Ovary (tissue), 7 donors: ENCODE measurements at regions not wholly inside any gene's neighbourhood (a gene's known extent, or its start where the extent isn't known, plus 50 kb on each side); places are given as distances from the start of the nearest gene placed in this dataset.

Experiments
- DNase-seq, 5 donors: peaks; one replicate each; pipeline ENCODE4 v3.0.0-alpha.2; 2019 to 2020
- H3K27ac ChIP-seq, 2 donors: fragments of 200-600 bp; one replicate each; pipeline versions ENCODE4 v1.5.1 to v1.8.0; 2019 to 2022
- H3K27me3 ChIP-seq: fragments of 200-600 bp; one replicate; pipeline ENCODE4 v1.8.0; 2022
- H3K36me3 ChIP-seq: fragments of 200-600 bp; sonication (generic); one replicate; pipeline ENCODE4 v1.5.1; 2019
- H3K4me1 ChIP-seq: one replicate; pipeline ENCODE4 v1.8.1; 2013; ENCODE audit warnings: mild to moderate bottlenecking, moderate library complexity; ENCODE audit not compliant: insufficient read depth
- H3K4me3 ChIP-seq: fragments of 200-600 bp; sonication (generic); one replicate; pipeline ENCODE4 v1.5.1; 2017
- H3K9me3 ChIP-seq, 2 donors: fragments of 200-600 bp in 1 of 2; sonication (generic) in 1 of 2; one replicate each; pipeline versions ENCODE4 v1.5.1 to v1.8.1; 2013 to 2019; ENCODE audit warnings: mild to moderate bottlenecking in 1 of 2, moderate library complexity in 1 of 2
- CTCF ChIP-seq, 3 donors: fragments of 450-650 bp in 2 of 3; fragments of 200-600 bp in 1 of 3; IDR thresholded peaks; one replicate each; pipeline versions ENCODE4 v1.5.1 to v1.8.0; 2016 to 2022; ENCODE audit warnings: antibody characterized with exemption in 3 of 3, mild to moderate bottlenecking in 1 of 3
- EP300 ChIP-seq: sonication (generic); formaldehyde crosslinking; IDR thresholded peaks from one replicate; pipeline ENCODE4 v1.6.1; 2017; ENCODE audit warnings: antibody characterized with exemption
- POLR2A ChIP-seq: fragments of 450-650 bp; IDR thresholded peaks from one replicate; pipeline ENCODE4 v1.6.1; 2017; ENCODE audit warnings: antibody characterized with exemption, mild to moderate bottlenecking, moderate library complexity
- WGBS, 3 donors: extraction: QIAGEN DNeasy Blood & Tissue Kit in 1 of 3; methylation state at CpG; one replicate each; pipeline versions ENCODE4 v1.1.5 to v1.1.7; 2013 to 2017; 5-methylcytosine and 5-hydroxymethylcytosine counted together
- intact Hi-C, 4 donors: fragments of 100-400 bp; cut with DNase I; formaldehyde crosslinking; loops; one replicate each; pipeline versions ENCODE4 v1.11.0 to v1.15.1; 2022 to 2023
- donor health status: DM: no; HTN: no; CAD: no; lungs with moderate emphysema.
- donor health status: DM: no; HTN: no; CAD: no.
- donor health status: Bipolar disorder and iron deficiency.
- donor health status: DM: no; HTN: no; CAD: no.
- donor health status: DM: yes; HTN: yes; CAD: no.

GRCh38 chrX:95057341-95057740 lies 1383.3 kb downstream of the FAM133A start:
- DNase-seq, result no peak
- TF ChIP-seq EP300, result no peak
- TF ChIP-seq POLR2A, result no peak
- no peak for TF ChIP-seq CTCF (IDR thresholded peaks at IDR 0.05)
- H3K27ac ChIP-seq, result no peak overlapping the region
- no peaks in the 10 kb centered on the region for H3K27me3 ChIP-seq
- no peaks in the 10 kb centered on the region for H3K9me3 ChIP-seq
- WGBS, 3 donors, result 53 to 59% (median 53%) methylated on average over 2 of the region's 2 CpGs
- intact Hi-C loops, result no loop called here
- no peak overlapping the region for H3K4me3 ChIP-seq
- H3K4me1 ChIP-seq, result no peaks in the 10 kb centered on the region
- H3K36me3 ChIP-seq, result no peaks in the 10 kb centered on the region

- Histone ChIP-seq H3K9me3 (no peaks in the 10 kb centered on the region), H3K27me3 (no peaks in the 10 kb centered on the region), H3K4me1 (no peaks in the 10 kb centered on the region), H3K4me3 (no peak overlapping the region), H3K27ac (no peak overlapping the region), H3K36me3 (no peaks in the 10 kb centered on the region)
- WGBS, 3 donors, result 70 to 74% (median 71%) methylated on average over 1 of the region's 1 CpG
- TF ChIP-seq POLR2A (no peak), CTCF (IDR thresholded peaks at IDR 0.05) (no peak), EP300 (no peak)
- intact Hi-C loops, result no loop called here
- no peak for DNase-seq
Observed at GRCh38 chrX:95058815-95059214, 1384.8 kb downstream of the FAM133A start.

DNA sequence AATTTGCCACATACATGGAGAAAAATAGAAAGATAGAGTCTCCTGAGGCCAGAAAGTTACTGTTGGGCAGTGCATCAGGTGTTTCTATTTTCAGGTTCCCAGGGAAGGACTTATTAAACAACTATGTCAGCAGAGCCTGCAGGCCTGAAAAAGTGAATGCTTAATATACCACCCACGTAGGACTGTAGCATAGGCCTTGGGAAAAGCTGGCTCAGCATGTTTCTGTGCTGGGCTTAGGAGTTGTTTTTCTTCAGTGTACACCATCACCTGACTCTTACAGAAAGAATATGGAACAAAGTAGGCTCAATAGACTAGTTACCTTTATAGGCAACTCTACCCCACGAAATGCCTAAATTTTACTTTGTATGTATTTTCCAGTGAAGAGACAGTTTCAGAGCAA lies 1385.9 kb downstream of the FAM133A start:
- H3K36me3 ChIP-seq, result no peaks in the 10 kb centered on the region
- WGBS, 3 donors, result 31 to 38% (median 36%) methylated on average over 2 of the region's 2 CpGs
- TF ChIP-seq EP300, result no peak
- no peak for TF ChIP-seq POLR2A
- TF ChIP-seq CTCF (IDR thresholded peaks at IDR 0.05), result no peak

GRCh38 chrX:95063554-95063953 lies 1389.5 kb downstream of the FAM133A start:
- no peak overlapping the region for H3K4me3 ChIP-seq
- intact Hi-C loops, result no loop called here
- no peaks in the 10 kb centered on the region for H3K36me3 ChIP-seq
- TF ChIP-seq CTCF (IDR thresholded peaks at IDR 0.05), result no peak
- no peak for TF ChIP-seq POLR2A
- TF ChIP-seq EP300, result no peak
- no peaks in the 10 kb centered on the region for H3K27me3 ChIP-seq
- DNase-seq, result no peak
- H3K27ac ChIP-seq, result no peak overlapping the region
- no peaks in the 10 kb centered on the region for H3K4me1 ChIP-seq
- no peaks in the 10 kb centered on the region for H3K9me3 ChIP-seq

More for the DNA sequence above, 1385.9 kb downstream of the FAM133A start:
- intact Hi-C loops, result no loop called here
- no peak for DNase-seq
- Histone ChIP-seq H3K27ac (no peak overlapping the region), H3K4me3 (no peak overlapping the region), H3K4me1 (no peaks in the 10 kb centered on the region), H3K9me3 (no peaks in the 10 kb centered on the region), H3K27me3 (no peaks in the 10 kb centered on the region)

DNA sequence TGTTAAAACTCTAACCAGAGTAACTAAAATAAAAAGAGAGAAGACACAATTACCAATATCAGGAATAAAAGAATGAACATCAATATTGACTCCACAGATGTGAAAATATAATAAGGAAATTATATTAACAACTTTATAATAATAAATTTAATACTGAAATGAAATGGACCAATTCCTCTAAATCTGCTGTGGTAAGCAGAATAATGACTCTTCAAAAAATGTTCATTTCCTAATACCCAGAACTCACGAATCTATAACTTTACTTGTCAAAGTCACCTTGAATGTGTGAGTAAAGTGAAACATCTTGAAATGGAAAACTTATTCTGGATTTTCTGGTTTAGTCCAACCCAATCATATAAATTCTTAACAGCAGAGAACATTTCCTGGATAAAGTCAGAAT lies 1391.1 kb downstream of the FAM133A start:
- H3K9me3 ChIP-seq, result no peaks in the 10 kb centered on the region
- no peak overlapping the region for H3K4me3 ChIP-seq
- intact Hi-C loops, result loop anchor here in 1 of 4 donors (5.0 kb wide), 1 partner anchor 97 kb away; no protein-coding TSS in a partner anchor
- no peaks in the 10 kb centered on the region for H3K4me1 ChIP-seq
- H3K27me3 ChIP-seq, result no peaks in the 10 kb centered on the region
- H3K27ac ChIP-seq, result no peak overlapping the region
- TF ChIP-seq CTCF (IDR thresholded peaks at IDR 0.05), result no peak
- TF ChIP-seq POLR2A, result no peak
- TF ChIP-seq EP300, result no peak
- no peak for DNase-seq
- WGBS, 3 donors, result 48 to 57% (median 49%) methylated on average over 1 of the region's 1 CpG
- H3K36me3 ChIP-seq, result no peaks in the 10 kb centered on the region
